ENCODE measurements at regions not wholly inside any gene's neighbourhood (a gene's known extent, or its start where the extent isn't known, plus 50 kb on each side); places are given as distances from the start of the nearest gene placed in this dataset.

- TF ChIP-seq KDM4A (IDR thresholded peaks at IDR 0.05; ENCODE audit: low read depth, low read length, severe bottlenecking) = no peak
These were observed 129.6 kb downstream of the PLEKHG1 start (continued) for GRCh38 chr6:150729188-150729748.

Data from H1 (cell line).